Inferior parietal cortex (tissue), 1 donor: ENCODE measurements at regions not wholly inside any gene's neighbourhood (a gene's known extent, or its start where the extent isn't known, plus 50 kb on each side); places are given as distances from the start of the nearest gene placed in this dataset.

Source experiments
- DNase-seq: peaks from one replicate; pipeline ENCODE4 v3.0.0-alpha.2; 2016; ENCODE audit errors: extremely low spot score

DNA sequence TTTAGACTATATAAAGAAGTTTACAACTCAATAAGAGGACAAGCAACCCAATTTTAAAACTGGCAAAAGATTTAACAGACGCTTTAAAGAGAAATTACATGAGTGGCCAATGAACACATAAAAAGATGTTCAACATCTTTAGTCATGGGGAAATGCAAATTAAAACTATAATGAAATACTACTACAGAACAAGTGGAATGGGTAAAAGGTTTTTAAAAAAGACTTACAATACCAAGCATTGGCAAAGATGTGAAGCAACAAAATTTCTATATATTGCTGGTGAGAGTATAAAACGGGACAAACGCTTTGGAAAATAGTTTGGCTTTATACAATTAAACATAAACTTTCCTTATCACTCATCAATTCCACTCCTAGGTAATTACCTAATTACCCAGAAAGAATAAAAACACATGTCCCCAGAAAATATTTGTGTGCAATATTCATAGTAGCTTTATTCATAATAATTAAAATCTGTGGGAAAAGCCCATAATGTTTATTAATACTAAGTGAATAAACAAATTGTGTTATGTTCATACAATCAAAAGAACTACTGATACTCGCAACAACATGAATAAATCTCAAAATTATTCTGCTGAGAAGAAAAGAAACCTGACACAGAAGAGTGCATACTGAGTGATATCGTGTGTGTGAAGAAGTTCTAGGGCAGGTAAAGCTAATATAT lies 76.7 kb upstream of the MYCN start:
- DNase-seq, result no peak

GRCh38 chr2:15864176-15864769 lies 76.1 kb upstream of the MYCN start:
- no peak for DNase-seq

DNA sequence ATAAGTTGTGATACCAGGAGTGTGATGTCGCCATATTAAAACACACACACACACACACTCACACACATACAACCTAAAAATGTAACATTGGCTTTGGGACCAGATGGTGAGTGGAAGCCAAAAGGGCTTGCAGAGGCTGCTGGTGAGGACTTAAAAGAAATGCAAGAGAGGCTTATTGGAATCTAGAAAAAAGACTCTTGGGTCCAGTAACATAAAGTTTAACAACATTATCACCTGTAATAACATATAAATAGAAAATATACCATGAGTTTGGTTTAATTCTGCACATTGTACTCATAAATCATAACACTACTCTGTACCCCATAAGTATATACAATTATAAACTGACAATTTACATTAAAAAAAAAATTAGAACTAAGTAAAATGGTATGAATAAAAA lies 74.4 kb upstream of the MYCN start:
- no peak for DNase-seq

DNA sequence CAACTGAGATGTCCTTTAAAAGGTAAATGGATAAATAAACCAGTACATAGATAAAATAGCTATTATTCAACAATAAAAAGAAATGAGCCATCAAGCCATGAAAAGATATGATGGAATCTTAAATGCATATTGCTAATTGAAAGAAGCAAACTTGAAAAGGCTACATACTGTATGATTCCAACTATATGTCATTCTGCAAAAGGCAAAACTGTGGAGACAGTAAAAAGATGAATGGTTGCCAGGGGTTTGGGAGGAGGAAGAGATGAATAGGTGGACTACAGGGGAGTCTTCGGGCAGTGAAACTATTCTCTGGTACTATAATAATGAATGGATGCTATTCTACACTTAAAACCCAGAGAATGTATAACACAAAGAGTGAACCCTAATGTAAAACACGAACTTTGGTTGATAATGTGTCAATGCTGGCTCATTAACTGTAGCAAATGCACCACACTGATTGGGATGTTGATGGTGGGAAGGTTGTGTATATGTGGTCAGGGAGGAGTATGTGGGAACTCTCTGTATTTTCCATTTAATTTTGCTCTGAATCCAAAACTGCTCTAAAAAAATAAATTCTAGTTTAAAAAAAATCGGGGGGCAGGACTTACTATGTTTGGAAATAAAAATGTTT lies 73.7 kb upstream of the MYCN start:
- no peak for DNase-seq

DNA sequence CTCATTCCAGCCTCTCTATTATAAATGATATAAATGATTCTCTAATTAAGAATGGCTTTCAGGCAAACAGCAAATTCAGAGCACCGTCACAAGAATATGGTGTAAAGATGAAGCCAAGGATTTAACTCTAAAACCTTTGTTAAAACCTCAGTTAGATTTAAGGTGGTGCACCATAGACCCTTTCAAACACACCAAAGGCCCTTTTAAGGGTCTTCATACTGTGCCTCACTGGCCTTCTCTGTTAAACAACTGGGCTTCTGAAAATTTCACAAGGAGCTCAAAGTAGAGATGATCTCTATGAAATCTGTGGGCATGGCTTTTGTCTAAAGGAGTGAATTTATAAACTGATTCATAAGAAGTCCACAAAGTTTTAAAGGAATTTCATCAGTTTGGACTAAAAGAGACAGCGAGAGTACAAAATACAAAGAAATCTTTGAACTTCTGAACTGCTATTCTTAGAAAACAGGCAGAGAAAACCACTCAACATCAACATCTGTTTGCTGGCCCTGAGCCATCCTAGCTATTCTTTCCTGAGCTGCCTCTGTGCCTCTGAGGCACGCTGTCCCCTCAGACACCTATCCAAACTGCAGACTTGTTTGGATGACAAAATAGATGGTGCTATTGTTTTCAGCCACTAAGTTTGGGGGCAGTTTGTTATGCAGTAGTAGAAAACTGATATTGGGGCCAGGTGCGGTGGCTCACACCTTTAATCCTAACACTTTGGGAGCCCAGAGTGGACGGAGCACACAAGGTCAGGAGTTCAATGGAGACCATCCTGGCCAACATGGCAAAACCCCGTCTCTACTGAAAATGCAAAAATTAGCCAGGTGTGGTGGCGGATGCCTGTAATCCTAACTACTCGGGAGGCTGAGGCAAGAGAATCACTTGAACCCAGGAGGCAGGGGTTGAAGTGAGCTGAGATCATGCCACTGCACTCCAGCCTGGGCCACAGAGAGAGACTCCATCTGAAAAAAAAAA lies 72.9 kb upstream of the MYCN start:
- no peak for DNase-seq

- DNase-seq, result no peak
These were observed 72.2 kb upstream of the MYCN start for GRCh38 chr2:15868186-15868585.

DNA sequence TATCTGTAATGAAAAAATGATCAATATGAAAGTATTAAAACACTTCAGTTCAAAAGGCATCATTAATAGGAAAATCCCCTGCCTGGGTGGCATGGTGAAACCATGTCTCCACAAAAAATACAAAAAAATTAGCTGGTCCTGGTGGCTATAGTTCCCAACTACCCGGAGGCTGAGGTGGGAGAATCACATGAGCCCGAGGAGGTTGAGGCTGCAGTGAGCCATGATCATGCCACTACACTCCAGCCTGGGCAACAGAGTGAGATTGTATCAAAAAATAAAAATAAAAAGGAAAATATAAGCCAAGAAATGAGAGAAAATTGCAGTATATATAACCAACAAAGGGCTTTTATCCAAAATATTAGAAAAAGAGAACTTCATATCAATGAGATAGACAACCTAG lies 71.6 kb upstream of the MYCN start:
- DNase-seq, result no peak

DNA sequence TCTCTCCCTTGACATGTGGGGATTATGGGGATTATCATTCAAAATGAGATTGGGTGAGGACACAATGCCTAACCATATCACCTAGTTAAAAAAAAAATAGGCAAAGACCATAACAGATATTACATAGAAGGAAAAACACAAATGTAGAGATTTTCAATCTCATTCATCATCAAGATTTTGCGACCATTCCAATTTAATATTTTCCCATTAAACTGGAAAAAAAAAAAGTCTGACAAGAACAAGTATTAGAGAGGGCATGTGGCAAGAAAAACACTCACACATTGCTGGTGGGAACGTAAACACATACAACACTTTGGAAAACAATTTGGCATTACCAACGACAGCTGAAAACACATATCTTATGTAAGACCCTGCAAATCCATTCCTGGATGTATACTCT lies 71.0 kb upstream of the MYCN start:
- no peak for DNase-seq

GRCh38 chr2:15869871-15870270 lies 70.5 kb upstream of the MYCN start:
- no peak for DNase-seq

GRCh38 chr2:15870565-15870964 lies 69.8 kb upstream of the MYCN start:
- no peak for DNase-seq

DNA sequence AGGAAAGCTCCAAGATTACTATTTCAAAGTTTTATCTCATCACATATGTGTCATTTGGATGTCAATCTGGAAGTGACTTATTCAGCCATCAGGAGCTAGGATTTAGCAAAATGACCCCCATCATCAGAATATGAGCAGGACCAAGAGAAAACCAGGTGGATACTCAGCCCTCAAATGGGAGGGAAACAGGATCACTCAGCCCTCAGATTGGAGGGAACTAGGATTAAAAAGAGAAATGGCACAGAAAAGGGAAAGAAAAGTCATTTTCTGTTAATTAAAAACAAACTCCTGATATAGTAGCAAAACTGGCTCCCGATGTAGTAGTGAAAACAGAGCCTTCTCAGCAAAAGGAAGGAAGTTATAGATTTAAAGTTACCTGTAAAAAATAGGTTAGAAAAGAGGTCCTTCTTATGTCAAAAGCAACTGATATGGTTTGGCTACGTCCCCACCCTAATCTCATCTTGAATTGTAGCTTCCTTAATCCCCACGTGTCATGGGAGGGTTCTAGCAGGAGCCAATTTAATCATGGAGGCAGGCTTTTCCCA lies 69.0 kb upstream of the MYCN start:
- no peak for DNase-seq

GRCh38 chr2:15872854-15873253 lies 67.5 kb upstream of the MYCN start:
- DNase-seq, result no peak

- no peak for DNase-seq
These were observed 66.0 kb upstream of the MYCN start for GRCh38 chr2:15874321-15874720.

GRCh38 chr2:15874854-15875804 lies 65.2 kb upstream of the MYCN start:
- no peak for DNase-seq

DNA sequence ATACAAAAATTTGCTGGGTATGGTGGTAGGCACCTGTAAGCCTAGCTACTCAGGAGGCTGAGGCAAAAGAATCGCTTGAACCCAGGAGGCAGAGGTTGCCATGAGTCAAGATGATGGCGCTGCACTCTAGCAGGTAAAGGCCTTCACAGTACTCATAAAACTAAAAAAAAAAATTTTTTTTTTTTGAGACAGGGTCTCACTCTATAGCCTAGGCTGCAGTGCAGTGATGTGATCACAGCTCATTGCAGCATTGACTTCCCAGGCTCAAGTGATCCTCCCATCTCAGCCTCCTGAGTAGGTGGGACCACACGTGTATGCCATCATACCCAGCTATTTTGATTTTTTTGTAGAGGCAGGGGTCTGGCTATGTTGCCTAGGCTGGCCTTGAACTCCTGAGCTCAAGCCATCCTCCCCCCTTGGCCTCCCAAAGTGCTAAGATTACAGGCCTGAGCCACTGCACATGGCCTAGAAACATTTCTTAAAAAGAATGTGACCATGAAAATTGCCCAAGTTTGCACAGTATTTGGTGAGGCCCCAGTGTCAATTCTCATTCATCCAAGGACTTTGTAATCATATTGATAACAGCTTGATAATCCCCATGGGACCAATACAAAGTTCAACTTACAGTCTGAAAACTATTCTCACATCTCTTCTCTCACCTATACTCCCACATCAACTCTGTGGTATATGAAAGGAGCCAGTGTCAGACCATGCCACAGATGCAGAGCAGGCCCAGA lies 64.2 kb upstream of the MYCN start:
- no peak for DNase-seq

- no peak for DNase-seq
These were observed 59.9 kb upstream of the MYCN start for GRCh38 chr2:15880226-15881119.

GRCh38 chr2:15881120-15881433 lies 59.3 kb upstream of the MYCN start:
- DNase-seq, result no peak

GRCh38 chr2:15881676-15882075 lies 58.7 kb upstream of the MYCN start:
- DNase-seq, result no peak
